SU-DHL-6 (cell line): ENCODE measurements at regions not wholly inside any gene's neighbourhood (a gene's known extent, or its start where the extent isn't known, plus 50 kb on each side); places are given as distances from the start of the nearest gene placed in this dataset.

Experiments used
- H2AFZ ChIP-seq: fragments of 200-600 bp; sonication (generic); 2 replicates; pipeline ENCODE4 v1.6.1; 2014; ENCODE audit warnings: low read depth, mild to moderate bottlenecking, moderate library complexity, mixed read lengths, antibody characterized with exemption, low read length; ENCODE audit not compliant: severe bottlenecking
- H3F3A ChIP-seq: fragments of 200-600 bp; shearing (Covaris generic); 2 replicates; pipeline ENCODE4 v1.6.0; 2016; ENCODE audit warnings: antibody characterized with exemption, mild to moderate bottlenecking; ENCODE audit not compliant: insufficient read depth
- H3K27ac ChIP-seq: fragments of 200-600 bp; sonication (generic); 2 replicates; pipeline ENCODE4 v1.5.1; 2016; ENCODE audit warnings: low read depth, mild to moderate bottlenecking, low read length, moderate library complexity, mixed read lengths
- H3K27me3 ChIP-seq: fragments of 200-600 bp; sonication (generic), shearing (Covaris generic); 2 replicates; pipeline ENCODE4 v1.6.0; 2014; ENCODE audit warnings: mild to moderate bottlenecking, low read length
- H3K36me3 ChIP-seq: fragments of 200-600 bp; sonication (generic); 2 replicates; pipeline ENCODE4 v1.6.1; 2014; ENCODE audit warnings: mild to moderate bottlenecking, low read length, mixed read lengths
- H3K4me2 ChIP-seq: fragments of 300-600, 200-600 bp; shearing (Covaris generic), sonication (generic); 2 replicates; pipeline ENCODE4 v1.6.0; 2014; ENCODE audit warnings: low read length, low read depth, mild to moderate bottlenecking; ENCODE audit not compliant: poor library complexity, severe bottlenecking
- H3K4me3 ChIP-seq: fragments of 200-600 bp; sonication (generic); 2 replicates; pipeline ENCODE4 v1.5.1; 2014; ENCODE audit warnings: antibody characterized with exemption, low read length, mild to moderate bottlenecking, mixed read lengths; ENCODE audit not compliant: insufficient read depth, poor library complexity, severe bottlenecking
- H3K79me2 ChIP-seq: fragments of 200-600 bp; sonication (generic); 2 replicates; pipeline ENCODE4 v1.6.1; 2014; ENCODE audit warnings: mild to moderate bottlenecking, low read length, moderate library complexity; ENCODE audit not compliant: insufficient read depth
- H3K9ac ChIP-seq: fragments of 200-600 bp; sonication (generic); 2 replicates; pipeline ENCODE4 v1.7.0; 2014; ENCODE audit warnings: mild to moderate bottlenecking, low read length
- H3K9me2 ChIP-seq: fragments of 200-600 bp; sonication (generic); replicated peaks from 2 replicates; pipeline ENCODE4 v1.6.1; 2014; ENCODE audit warnings: low read length; ENCODE audit not compliant: insufficient read depth
- H3K9me3 ChIP-seq: fragments of 200-600 bp; sonication (generic); 2 replicates; pipeline ENCODE4 v1.6.1; 2014; ENCODE audit warnings: low read length, mixed read lengths; ENCODE audit not compliant: insufficient read depth
- H4K20me1 ChIP-seq: fragments of 200-600 bp; sonication (generic); 2 replicates; pipeline ENCODE4 v1.6.1; 2014; ENCODE audit warnings: low read depth, mild to moderate bottlenecking, antibody characterized with exemption, low read length, moderate library complexity, mixed read lengths
- CTCF ChIP-seq: fragments of 200-600 bp; sonication (generic); IDR thresholded peaks from one replicate; pipeline ENCODE4 v1.5.1; 2017; ENCODE audit warnings: antibody characterized with exemption, mild to moderate bottlenecking, low read length, moderate library complexity; ENCODE audit not compliant: insufficient read depth, poor library complexity, severe bottlenecking
- EZH2phosphoT487 ChIP-seq: fragments of 200-600 bp; sonication (generic), shearing (Covaris generic); conservative IDR thresholded peaks from 2 replicates; pipeline ENCODE4 v1.6.1; 2018; ENCODE audit warnings: mild to moderate bottlenecking, antibody characterized with exemption, low read length, moderate library complexity, mixed read lengths

- no peaks in the 10 kb centered on the region for H3K36me3 ChIP-seq
- no peaks in the 10 kb centered on the region for H3K9me3 ChIP-seq
- H3K9me2 ChIP-seq: no peaks in the 10 kb centered on the region
- no peak overlapping the region for H2AFZ ChIP-seq
- H3K27me3 ChIP-seq: no peaks in the 10 kb centered on the region
- H3K4me2 ChIP-seq: no peak overlapping the region
- H4K20me1 ChIP-seq: no peaks in the 10 kb centered on the region
- H3F3A ChIP-seq: no peaks in the 10 kb centered on the region
- no peak overlapping the region for H3K4me3 ChIP-seq
- H3K27ac ChIP-seq: no peak overlapping the region
- H3K9ac ChIP-seq: no peak overlapping the region
- TF ChIP-seq EZH2phosphoT487: no peak
- TF ChIP-seq CTCF: no peak
- H3K79me2 ChIP-seq: no peaks in the 10 kb centered on the region
These were observed 111.8 kb downstream of the KIF26A start for GRCh38 chr14:104250175-104250574.

DNA sequence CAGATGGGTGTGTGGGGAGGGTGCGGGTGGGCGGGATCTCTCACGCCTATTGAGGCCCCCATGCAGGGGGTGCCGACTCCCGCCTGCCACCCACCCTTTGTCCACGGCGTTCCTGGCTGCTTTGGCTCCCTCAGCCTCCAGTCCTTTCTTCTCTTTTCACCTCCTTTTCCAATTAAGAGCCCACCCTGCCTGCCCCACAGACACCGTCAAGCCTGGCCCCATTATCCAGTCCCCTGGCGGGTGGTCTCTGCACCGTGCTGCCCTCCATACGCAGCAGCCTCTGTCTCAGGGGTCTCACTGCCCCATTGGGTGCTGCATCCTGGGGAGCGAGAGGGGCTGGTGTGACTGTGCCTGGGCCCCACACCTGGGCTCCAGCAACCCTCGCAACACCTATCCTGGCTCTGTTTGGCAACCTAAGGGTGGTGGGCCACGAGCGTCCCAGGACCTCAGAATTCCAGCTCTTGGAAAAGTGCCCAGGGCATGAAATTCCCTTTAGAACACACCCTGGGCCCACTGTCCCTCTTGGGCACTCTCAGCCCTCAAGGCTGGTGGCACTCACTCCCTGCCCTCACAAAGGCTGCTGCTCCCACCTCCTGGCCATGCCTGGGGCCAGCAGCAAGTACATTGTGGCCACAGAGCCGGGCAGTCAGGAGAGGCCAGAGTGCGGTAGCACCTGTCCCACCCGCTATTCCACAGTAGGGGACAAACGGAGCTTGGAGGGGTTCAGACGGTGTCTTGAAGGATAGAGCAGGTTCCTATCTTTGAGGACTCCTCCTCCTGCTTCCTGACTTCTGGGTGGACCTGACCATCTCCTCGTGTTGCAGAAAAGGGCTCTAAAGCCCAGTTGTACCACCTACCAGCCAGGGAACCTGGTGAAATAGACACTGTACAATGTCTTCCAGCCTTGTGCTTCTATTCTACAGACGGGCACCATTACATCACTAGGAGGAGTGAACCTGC, 114.1 kb downstream of the KIF26A start:
- H3K79me2 ChIP-seq: no peaks in the 10 kb centered on the region
- H3K4me2 ChIP-seq: no peak overlapping the region
- H3K9me3 ChIP-seq: no peaks in the 10 kb centered on the region
- no peaks in the 10 kb centered on the region for H3K27me3 ChIP-seq
- H3K36me3 ChIP-seq: no peaks in the 10 kb centered on the region
- no peak overlapping the region for H3K4me3 ChIP-seq
- H3K27ac ChIP-seq: no peak overlapping the region
- no peak for TF ChIP-seq CTCF
- TF ChIP-seq EZH2phosphoT487: no peak
- no peaks in the 10 kb centered on the region for H3K9me2 ChIP-seq
- no peaks in the 10 kb centered on the region for H3F3A ChIP-seq
- H4K20me1 ChIP-seq: no peaks in the 10 kb centered on the region
- H2AFZ ChIP-seq: no peak overlapping the region
- no peak overlapping the region for H3K9ac ChIP-seq

DNA sequence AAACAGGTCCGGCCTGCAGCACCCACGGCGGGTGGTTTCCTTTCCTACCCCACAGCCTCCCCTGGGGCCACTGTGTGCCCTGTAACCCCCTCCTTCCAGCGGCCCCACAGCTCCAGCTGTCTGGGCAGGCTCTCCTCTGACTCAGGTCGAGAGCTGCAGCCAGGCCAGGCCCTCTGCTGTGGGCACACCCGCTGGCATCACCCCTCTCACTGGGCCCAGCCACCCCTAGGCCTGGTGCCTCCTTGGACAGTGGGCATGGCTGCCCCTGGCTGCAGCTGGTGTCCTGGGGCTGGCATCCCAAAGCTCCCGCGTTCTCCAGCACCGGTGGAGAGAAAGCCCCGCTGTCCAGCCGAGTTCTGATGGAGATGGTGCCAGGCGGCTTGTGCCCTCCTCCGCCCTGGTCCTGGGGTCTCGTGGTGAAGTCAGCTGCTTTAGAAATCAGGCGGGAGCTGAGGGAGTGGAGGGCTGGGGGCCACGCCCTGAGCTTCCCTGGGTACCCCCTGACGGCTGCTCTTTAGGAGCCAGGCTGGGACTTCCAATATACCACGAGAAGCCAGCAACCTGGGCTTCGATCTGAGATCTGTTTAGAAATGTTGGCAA, 114.9 kb downstream of the KIF26A start:
- Histone ChIP-seq H3K27ac (no peak overlapping the region), H3K36me3 (no peaks in the 10 kb centered on the region), H3K4me2 (no peak overlapping the region), H3K27me3 (no peaks in the 10 kb centered on the region), H3K9me3 (no peaks in the 10 kb centered on the region), H3K4me3 (no peak overlapping the region), H3F3A (no peaks in the 10 kb centered on the region), H3K9me2 (no peaks in the 10 kb centered on the region), H4K20me1 (no peaks in the 10 kb centered on the region), H3K9ac (no peak overlapping the region), H2AFZ (no peak overlapping the region), H3K79me2 (no peaks in the 10 kb centered on the region)
- TF ChIP-seq CTCF: no peak
- TF ChIP-seq EZH2phosphoT487: no peak
